Right atrium auricular region (tissue), 2 donors: ENCODE measurements at regions not wholly inside any gene's neighbourhood (a gene's known extent, or its start where the extent isn't known, plus 50 kb on each side); places are given as distances from the start of the nearest gene placed in this dataset.
"Not testable (repeated sequence)": the region's sequence is repeated elsewhere in the genome, so short reads cannot be mapped to it uniquely, and the experiment has no call there.

Experiments
- DNase-seq: peaks from one replicate; pipeline ENCODE4 v3.0.0-alpha.2; 2019; ENCODE audit warnings: low spot score
- H3K27ac ChIP-seq, 2 donors: fragments of 200-600 bp; sonication (generic); 1 replicate in 1 of 2; 2 replicates in 1 of 2; pipeline ENCODE4 v1.5.1; 2016 to 2019
- H3K27me3 ChIP-seq, 2 donors: fragments of 200-600 bp; sonication (generic); one replicate each; pipeline versions ENCODE4 v1.5.1 to v1.6.0; 2017 to 2019
- H3K36me3 ChIP-seq: fragments of 200-600 bp; sonication (generic); one replicate; pipeline ENCODE4 v1.5.1; 2016
- H3K4me1 ChIP-seq, 2 donors: fragments of 200-600 bp; sonication (generic); one replicate each; pipeline versions ENCODE4 v1.5.1 to v1.6.0; 2017 to 2019
- H3K4me3 ChIP-seq, 2 donors: fragments of 200-600 bp; sonication (generic); 1 replicate in 1 of 2; 2 replicates in 1 of 2; pipeline ENCODE4 v1.5.1; 2017 to 2019; ENCODE audit warnings: mild to moderate bottlenecking in 1 of 2, moderate library complexity in 1 of 2
- H3K9me3 ChIP-seq, 2 donors: fragments of 200-600 bp; sonication (generic); one replicate each; pipeline ENCODE4 v1.5.1; 2019
- CTCF ChIP-seq, 2 donors: fragments of 200-600 bp; sonication (generic); IDR thresholded peaks; one replicate each; pipeline ENCODE4 v1.5.1; 2019; ENCODE audit warnings: antibody characterized with exemption in 2 of 2

GRCh38 chr14:104230946-104231345 is 92.6 kb downstream of the KIF26A start:
- no peak overlapping the region for H3K27ac ChIP-seq
- peaks cover 0 to 16% of the 10 kb centered on the region in 2 donors for H3K9me3 ChIP-seq
- no peak overlapping the region for H3K4me3 ChIP-seq
- no peak for DNase-seq
- TF ChIP-seq CTCF (IDR thresholded peaks at IDR 0.05) = no peak
- no peaks in the 10 kb centered on the region for H3K4me1 ChIP-seq
- H3K36me3 ChIP-seq = no peaks in the 10 kb centered on the region
- H3K27me3 ChIP-seq = no peaks in the 10 kb centered on the region

- H3K27me3 ChIP-seq = no peaks in the 10 kb centered on the region
- TF ChIP-seq CTCF (IDR thresholded peaks at IDR 0.05) = no peak
Observed at GRCh38 chr14:104232070-104232484, 93.7 kb downstream of the KIF26A start.

GRCh38 chr14:104234007-104234786 is 95.8 kb downstream of the KIF26A start:
- H3K4me3 ChIP-seq, H3K27me3 ChIP-seq, H3K36me3 ChIP-seq, H3K27ac ChIP-seq, DNase-seq, H3K4me1 ChIP-seq: not testable (repeated sequence)
- peaks cover 0 to 11% of the 10 kb centered on the region in 2 donors for H3K9me3 ChIP-seq

More at GRCh38 chr14:104232070-104232484, 93.7 kb downstream of the KIF26A start:
- Histone ChIP-seq H3K27ac (no peak overlapping the region), H3K4me3 (no peak overlapping the region), H3K9me3 (peaks cover 0 to 15% of the 10 kb centered on the region in 2 donors), H3K4me1 (no peaks in the 10 kb centered on the region), H3K36me3 (no peaks in the 10 kb centered on the region)
- no peak for DNase-seq

- Histone ChIP-seq H3K4me3 (no peak overlapping the region), H3K36me3 (no peaks in the 10 kb centered on the region), H3K4me1 (no peaks in the 10 kb centered on the region), H3K27me3 (no peaks in the 10 kb centered on the region), H3K27ac (no peak overlapping the region), H3K9me3 (peaks cover 0 to 11% of the 10 kb centered on the region in 2 donors)
- DNase-seq = no peak
- TF ChIP-seq CTCF (IDR thresholded peaks at IDR 0.05) = no peak
Observed at GRCh38 chr14:104235686-104236085, 97.3 kb downstream of the KIF26A start.

GRCh38 chr14:104237651-104238423 is 99.5 kb downstream of the KIF26A start:
- no peaks in the 10 kb centered on the region for H3K36me3 ChIP-seq
- no peak overlapping the region for H3K27ac ChIP-seq
- no peaks in the 10 kb centered on the region for H3K4me1 ChIP-seq
- no peak for TF ChIP-seq CTCF (IDR thresholded peaks at IDR 0.05)
- DNase-seq = no peak
- no peaks in the 10 kb centered on the region for H3K27me3 ChIP-seq
- H3K9me3 ChIP-seq = peaks cover 0 to 12% of the 10 kb centered on the region in 2 donors
- no peak overlapping the region for H3K4me3 ChIP-seq

- no peak for TF ChIP-seq CTCF (IDR thresholded peaks at IDR 0.05)
- no peaks in the 10 kb centered on the region for H3K27me3 ChIP-seq
- H3K27ac ChIP-seq = no peak overlapping the region
- no peak overlapping the region for H3K4me3 ChIP-seq
- H3K9me3 ChIP-seq = peaks cover 0 to 19% of the 10 kb centered on the region in 2 donors
- no peak for DNase-seq
- H3K36me3 ChIP-seq = no peaks in the 10 kb centered on the region
- no peaks in the 10 kb centered on the region for H3K4me1 ChIP-seq
Observed at GRCh38 chr14:104238424-104239184, 100.2 kb downstream of the KIF26A start.
